GM12873 (cell line): ENCODE measurements at regions not wholly inside any gene's neighbourhood (a gene's known extent, or its start where the extent isn't known, plus 50 kb on each side); places are given as distances from the start of the nearest gene placed in this dataset.

Experiments used
- TF ChIP-seq, protein P1 (sequence below): IDR thresholded peaks from 2 replicates; pipeline ENCODE4 v1.5.1; 2012; ENCODE audit warnings: low read depth, mild to moderate bottlenecking, moderate library complexity, low read length, control low read depth; ENCODE audit not compliant: insufficient read depth; ENCODE audit errors: missing control alignments

DNA sequence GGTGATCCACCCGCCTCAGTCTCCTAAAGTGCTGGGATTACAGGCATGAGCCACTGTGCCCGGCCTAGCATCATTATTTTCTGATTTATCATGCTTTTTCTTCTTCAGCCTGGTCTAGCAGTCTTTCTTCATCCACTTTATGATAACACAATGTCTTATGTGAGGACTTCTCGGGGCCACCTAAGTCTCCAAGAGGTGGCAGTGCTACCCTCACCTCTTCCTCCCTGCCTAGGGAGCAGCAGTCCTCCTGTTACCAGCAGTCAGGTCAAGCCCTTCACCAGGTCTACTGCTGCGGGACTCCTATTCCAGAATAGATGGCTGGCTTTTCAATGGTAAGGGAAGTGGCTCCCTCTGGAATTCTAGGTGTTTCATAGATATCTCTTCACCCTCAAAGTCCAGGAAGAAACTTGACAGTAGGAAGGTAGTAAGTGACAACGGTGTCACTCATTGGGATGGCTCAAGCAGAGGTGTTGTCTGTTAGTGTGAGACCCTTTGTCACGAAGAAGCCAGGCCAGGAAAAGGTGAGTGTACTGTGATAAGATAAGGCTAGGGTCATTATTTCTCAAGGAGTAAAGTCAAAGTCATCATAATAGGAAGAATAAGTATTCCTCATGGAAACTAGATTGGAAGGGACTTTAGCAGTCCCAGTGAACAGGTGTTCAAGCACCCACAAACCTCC is 164.0 kb downstream of the KLF5 start:
- TF ChIP-seq, protein P1, sequence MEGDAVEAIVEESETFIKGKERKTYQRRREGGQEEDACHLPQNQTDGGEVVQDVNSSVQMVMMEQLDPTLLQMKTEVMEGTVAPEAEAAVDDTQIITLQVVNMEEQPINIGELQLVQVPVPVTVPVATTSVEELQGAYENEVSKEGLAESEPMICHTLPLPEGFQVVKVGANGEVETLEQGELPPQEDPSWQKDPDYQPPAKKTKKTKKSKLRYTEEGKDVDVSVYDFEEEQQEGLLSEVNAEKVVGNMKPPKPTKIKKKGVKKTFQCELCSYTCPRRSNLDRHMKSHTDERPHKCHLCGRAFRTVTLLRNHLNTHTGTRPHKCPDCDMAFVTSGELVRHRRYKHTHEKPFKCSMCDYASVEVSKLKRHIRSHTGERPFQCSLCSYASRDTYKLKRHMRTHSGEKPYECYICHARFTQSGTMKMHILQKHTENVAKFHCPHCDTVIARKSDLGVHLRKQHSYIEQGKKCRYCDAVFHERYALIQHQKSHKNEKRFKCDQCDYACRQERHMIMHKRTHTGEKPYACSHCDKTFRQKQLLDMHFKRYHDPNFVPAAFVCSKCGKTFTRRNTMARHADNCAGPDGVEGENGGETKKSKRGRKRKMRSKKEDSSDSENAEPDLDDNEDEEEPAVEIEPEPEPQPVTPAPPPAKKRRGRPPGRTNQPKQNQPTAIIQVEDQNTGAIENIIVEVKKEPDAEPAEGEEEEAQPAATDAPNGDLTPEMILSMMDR, result no peak

DNA sequence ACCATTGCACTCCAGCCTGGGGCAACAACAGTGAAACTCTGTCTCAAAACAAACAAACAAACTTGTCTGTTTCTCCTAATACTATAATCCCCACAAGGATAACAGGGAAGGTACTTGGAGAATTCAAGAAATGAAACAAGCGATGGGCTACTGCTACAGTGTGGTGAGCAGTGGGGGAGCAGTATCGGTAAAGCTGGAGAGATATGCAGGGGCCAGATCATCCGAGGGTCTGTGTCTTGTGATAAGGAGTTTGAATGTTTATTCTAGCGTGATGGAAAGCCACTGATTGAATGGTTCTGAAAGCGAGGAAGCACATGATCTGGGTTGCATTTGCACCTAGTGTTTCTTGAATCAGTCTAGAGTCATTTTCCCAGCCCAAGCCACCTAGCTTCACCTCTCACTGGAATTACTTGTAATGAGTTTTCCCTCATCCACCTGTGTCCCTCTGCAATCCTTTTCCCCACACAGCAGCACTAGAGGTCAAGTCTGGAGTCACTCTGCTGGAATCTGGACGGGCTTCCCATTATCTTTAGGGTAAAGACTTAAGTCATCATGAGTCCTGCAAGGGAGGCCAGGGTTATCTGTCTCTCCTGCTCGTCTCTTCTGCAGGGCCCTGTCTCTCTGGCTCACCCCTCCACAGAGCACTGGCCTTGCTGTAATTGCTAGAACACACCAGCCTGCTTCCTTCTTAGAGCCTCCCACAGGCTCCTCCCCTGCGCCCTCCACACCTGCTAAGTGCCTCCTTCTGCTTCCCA is 162.3 kb downstream of the KLF5 start:
- TF ChIP-seq, protein P1, result no peak

DNA sequence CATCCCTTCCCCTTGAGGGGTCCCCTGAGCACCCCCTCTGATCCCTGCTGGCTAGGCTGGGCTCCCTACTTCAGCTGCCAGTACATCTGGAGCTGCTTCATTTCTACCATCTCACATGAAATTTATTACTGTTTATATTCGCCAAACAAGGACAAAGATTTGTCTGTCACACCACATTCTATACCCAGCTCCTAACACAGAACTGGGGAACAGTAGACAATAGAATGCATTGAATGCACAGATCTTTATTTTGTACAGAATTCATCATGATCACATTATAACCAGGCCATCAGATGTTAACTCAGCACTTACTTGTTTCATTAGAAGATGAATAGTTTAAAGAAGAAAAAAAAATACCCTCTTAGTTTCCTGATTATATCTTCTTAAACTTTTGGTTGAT is 159.4 kb downstream of the KLF5 start:
- TF ChIP-seq, protein P1, result no peak

DNA sequence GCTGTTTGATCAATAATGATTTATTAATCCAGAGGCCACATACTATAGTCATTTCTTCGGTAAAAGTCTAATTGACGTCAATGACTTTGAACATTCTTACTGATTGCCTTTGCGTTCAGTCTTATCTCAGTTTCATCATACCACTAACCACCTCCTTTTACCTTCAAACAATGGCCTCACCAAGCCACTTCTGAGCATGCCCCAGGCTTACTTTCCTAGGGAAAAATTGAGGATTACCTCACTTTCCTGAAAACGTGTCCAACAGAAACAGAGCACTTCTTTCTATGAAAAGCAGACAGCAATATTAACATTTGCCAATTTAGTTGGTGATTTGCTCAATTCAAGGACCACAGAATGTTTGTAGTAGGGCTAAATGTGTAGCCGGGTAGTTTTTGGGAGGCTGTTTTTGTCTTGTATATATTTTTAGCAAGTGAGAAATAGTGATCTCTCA is 157.6 kb downstream of the KLF5 start:
- TF ChIP-seq, protein P1, result no peak

DNA sequence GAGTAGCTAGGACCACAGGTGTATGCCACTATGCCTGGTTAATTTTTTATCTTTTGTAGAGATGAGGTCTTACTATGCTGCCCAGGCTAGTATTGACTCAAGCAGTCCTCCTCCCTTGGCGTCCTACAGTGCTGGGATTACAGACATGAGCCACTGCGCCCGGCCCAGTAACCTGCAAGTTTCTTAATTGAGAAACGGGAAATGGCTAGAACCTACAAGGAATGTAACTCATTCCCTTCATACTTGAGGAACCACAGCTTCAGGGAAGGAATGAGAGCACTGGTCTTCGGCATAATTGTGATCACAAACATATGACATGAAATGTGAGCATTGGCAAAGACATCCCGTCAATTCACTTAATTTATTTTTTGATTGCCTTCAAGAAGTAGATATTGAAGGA is 157.0 kb downstream of the KLF5 start:
- TF ChIP-seq, protein P1, result no peak

DNA sequence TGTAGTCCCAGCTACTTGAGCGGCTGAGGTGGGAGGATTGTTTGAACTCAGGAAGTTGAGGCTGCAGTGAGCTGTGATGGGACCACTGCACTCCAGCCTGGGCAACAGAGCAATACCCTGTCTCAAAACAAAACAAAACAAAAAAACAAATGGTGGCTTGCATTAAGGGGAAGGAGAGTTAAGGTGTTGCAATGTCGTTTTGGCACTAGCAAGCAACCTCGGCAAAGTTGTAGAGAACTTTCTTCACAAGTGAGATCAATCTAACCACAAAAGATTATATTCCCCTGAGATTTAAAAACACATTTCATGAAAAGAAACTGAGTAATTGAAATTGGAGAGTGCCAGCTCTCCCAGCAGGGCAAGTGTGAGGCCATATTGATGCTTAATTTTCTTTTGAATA is 153.7 kb downstream of the KLF5 start:
- TF ChIP-seq, protein P1, result no peak

DNA sequence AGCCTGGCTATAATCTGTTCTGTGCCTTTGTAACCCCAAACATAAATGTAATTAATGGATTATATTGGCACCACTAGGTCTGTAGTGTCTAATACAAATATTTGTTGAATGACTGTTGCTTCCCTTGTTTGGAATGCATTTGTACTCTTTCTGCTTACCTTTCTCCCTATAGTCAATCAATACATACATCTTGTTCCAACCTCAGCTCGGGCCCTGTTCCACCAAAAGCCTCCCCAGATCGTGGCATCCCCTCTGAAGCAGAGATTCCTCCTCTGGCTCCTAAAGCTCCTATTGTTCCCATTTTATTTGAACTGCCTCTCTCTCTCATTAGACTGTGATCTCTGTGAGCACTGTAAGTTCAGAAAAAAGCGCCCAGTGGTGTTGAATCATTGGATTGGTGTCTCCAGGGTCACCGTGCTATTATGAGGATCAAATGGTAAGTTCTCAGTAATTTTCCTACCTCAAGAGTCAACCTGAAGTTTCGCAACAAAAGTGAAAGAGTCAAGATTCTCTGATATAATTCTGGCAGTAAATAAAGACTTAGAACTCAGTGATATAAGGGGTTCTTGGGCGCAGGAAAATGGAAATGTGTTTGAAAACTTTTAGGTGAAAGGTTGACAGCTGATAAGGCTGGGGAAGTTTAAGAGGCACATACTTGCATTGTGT is 151.5 kb downstream of the KLF5 start:
- TF ChIP-seq, protein P1, result no peak
